Neural crest cell (in vitro differentiated cells): ENCODE measurements at regions not wholly inside any gene's neighbourhood (a gene's known extent, or its start where the extent isn't known, plus 50 kb on each side); places are given as distances from the start of the nearest gene placed in this dataset.

Experiments used
- DNase-seq: peaks from one replicate; pipeline ENCODE4 v3.0.0; 2021; ENCODE audit warnings: low read depth, mixed read lengths, low spot score
- H3K27ac Mint-ChIP-seq: one replicate; pipeline ENCODE4 v1.8.0; 2021; ENCODE audit warnings: mild to moderate bottlenecking, mixed read lengths; ENCODE audit not compliant: unreplicated experiment
- H3K27me3 Mint-ChIP-seq: 2 replicates; pipeline ENCODE4 v1.8.0; 2021; ENCODE audit warnings: low read depth, mild to moderate bottlenecking, mixed read lengths
- H3K36me3 Mint-ChIP-seq: 2 replicates; pipeline ENCODE4 v1.8.0; 2021; ENCODE audit warnings: low read depth, mild to moderate bottlenecking, mixed read lengths
- H3K4me1 Mint-ChIP-seq: 2 replicates; pipeline ENCODE4 v1.8.0; 2021; ENCODE audit warnings: mixed read lengths
- H3K4me3 Mint-ChIP-seq: one replicate; pipeline ENCODE4 v1.8.0; 2021; ENCODE audit warnings: mild to moderate bottlenecking, mixed read lengths
- H3K9me3 Mint-ChIP-seq: 2 replicates; pipeline ENCODE4 v1.8.0; 2021; ENCODE audit warnings: mixed read lengths
- TF ChIP-seq, protein P1 (sequence below): fragments of 200-600 bp; sonication (generic); conservative IDR thresholded peaks from 2 replicates; pipeline ENCODE4 v1.5.0; 2021; ENCODE audit warnings: antibody characterized with exemption, mild to moderate bottlenecking

- no peaks in the 10 kb centered on the region for H3K27me3 Mint-ChIP-seq
- peaks cover 3% of the 10 kb centered on the region for H3K36me3 Mint-ChIP-seq
- H3K27ac Mint-ChIP-seq, result no peak overlapping the region
- peaks cover 13% of the 10 kb centered on the region for H3K9me3 Mint-ChIP-seq
- no peak for DNase-seq
- TF ChIP-seq, protein P1, sequence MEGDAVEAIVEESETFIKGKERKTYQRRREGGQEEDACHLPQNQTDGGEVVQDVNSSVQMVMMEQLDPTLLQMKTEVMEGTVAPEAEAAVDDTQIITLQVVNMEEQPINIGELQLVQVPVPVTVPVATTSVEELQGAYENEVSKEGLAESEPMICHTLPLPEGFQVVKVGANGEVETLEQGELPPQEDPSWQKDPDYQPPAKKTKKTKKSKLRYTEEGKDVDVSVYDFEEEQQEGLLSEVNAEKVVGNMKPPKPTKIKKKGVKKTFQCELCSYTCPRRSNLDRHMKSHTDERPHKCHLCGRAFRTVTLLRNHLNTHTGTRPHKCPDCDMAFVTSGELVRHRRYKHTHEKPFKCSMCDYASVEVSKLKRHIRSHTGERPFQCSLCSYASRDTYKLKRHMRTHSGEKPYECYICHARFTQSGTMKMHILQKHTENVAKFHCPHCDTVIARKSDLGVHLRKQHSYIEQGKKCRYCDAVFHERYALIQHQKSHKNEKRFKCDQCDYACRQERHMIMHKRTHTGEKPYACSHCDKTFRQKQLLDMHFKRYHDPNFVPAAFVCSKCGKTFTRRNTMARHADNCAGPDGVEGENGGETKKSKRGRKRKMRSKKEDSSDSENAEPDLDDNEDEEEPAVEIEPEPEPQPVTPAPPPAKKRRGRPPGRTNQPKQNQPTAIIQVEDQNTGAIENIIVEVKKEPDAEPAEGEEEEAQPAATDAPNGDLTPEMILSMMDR, result no peak
- no peaks in the 10 kb centered on the region for H3K4me1 Mint-ChIP-seq
- H3K4me3 Mint-ChIP-seq, result no peak overlapping the region
Measured at GRCh38 chr3:26825454-26825853, 202.9 kb downstream of the LRRC3B start.

- Mint-ChIP-seq H3K36me3 (peaks cover 3% of the 10 kb centered on the region), H3K9me3 (peaks cover 12% of the 10 kb centered on the region), H3K27me3 (no peaks in the 10 kb centered on the region), H3K4me1 (no peaks in the 10 kb centered on the region), H3K27ac (no peak overlapping the region), H3K4me3 (no peak overlapping the region)
- TF ChIP-seq, protein P1, result no peak
- no peak for DNase-seq
Measured at GRCh38 chr3:26827169-26827568, 204.6 kb downstream of the LRRC3B start.

GRCh38 chr3:26838026-26838425 lies 215.5 kb downstream of the LRRC3B start:
- TF ChIP-seq, protein P1, result no peak
- no peak for DNase-seq
- Mint-ChIP-seq H3K4me1 (peaks cover 19% of the 10 kb centered on the region), H3K36me3 (no peaks in the 10 kb centered on the region), H3K27me3 (no peaks in the 10 kb centered on the region), H3K9me3 (no peaks in the 10 kb centered on the region), H3K4me3 (no peak overlapping the region), H3K27ac (no peak overlapping the region)

DNA sequence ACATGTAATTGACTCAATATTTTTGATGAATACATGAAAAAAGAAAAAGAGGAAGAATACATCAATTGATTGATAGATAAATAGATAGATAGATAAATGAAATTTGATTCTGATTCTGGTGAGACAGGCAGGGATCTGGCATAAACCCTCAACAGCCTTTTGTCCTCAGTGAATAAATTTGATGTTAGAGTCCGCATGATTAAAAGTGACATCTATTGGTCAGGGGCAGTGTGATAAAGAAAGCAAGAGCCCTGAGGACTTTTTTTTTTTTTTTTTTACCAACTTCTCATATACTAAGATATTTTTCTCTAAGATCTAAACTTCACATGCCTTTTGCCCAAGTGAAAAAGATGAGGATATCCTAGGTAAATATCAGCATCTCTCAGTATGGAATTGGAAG lies 216.4 kb downstream of the LRRC3B start:
- H3K27ac Mint-ChIP-seq, result no peak overlapping the region
- H3K4me1 Mint-ChIP-seq, result peaks cover 19% of the 10 kb centered on the region
- H3K27me3 Mint-ChIP-seq, result no peaks in the 10 kb centered on the region
- TF ChIP-seq, protein P1, result no peak
- no peaks in the 10 kb centered on the region for H3K9me3 Mint-ChIP-seq
- no peak for DNase-seq
- H3K4me3 Mint-ChIP-seq, result no peak overlapping the region
- H3K36me3 Mint-ChIP-seq, result no peaks in the 10 kb centered on the region

- Mint-ChIP-seq H3K27ac (peak overlapping the region; percentile 14), H3K36me3 (no peaks in the 10 kb centered on the region), H3K4me1 (peaks cover 19% of the 10 kb centered on the region), H3K27me3 (no peaks in the 10 kb centered on the region), H3K4me3 (no peak overlapping the region), H3K9me3 (no peaks in the 10 kb centered on the region)
- TF ChIP-seq, protein P1, result no peak
- DNase-seq, result no peak
Measured at GRCh38 chr3:26840272-26840870, 217.8 kb downstream of the LRRC3B start.
